SK-N-MC (cell line): ENCODE measurements at regions not wholly inside any gene's neighbourhood (a gene's known extent, or its start where the extent isn't known, plus 50 kb on each side); places are given as distances from the start of the nearest gene placed in this dataset.

Experiments used
- EZH2 ChIP-seq: fragments of 200-600 bp; sonication (generic); IDR thresholded peaks from one replicate; pipeline ENCODE4 v1.6.1; 2017; ENCODE audit warnings: antibody characterized with exemption
- FOXP2 ChIP-seq: optimal IDR thresholded peaks from 2 replicates; pipeline ENCODE3; 2011; ENCODE audit warnings: mild to moderate bottlenecking, moderate library complexity; ENCODE audit not compliant: insufficient read depth; ENCODE audit errors: extremely low read length, control extremely low read depth
- POLR2AphosphoS5 ChIP-seq: IDR thresholded peaks from 2 replicates; pipeline ENCODE4 v1.6.1; 2012; ENCODE audit warnings: mild to moderate bottlenecking, low read depth, low read length, borderline replicate concordance

- no peak for TF ChIP-seq EZH2
- no peak for TF ChIP-seq POLR2AphosphoS5
- no peak for TF ChIP-seq FOXP2
Measured at GRCh38 chr10:131692176-131692575, 208.6 kb upstream of the PPP2R2D start.
